OCI-LY3 (cell line): ENCODE measurements at regions not wholly inside any gene's neighbourhood (a gene's known extent, or its start where the extent isn't known, plus 50 kb on each side); places are given as distances from the start of the nearest gene placed in this dataset.

Experiments
- H2AFZ ChIP-seq: fragments of 200-600, 300-600 bp; shearing (Covaris generic); 2 replicates; pipeline ENCODE4 v1.6.0; 2014; ENCODE audit warnings: antibody characterized with exemption, low read depth, low read length
- H3K27ac ChIP-seq: fragments of 200-600, 300-600 bp; sonication (generic); 2 replicates; pipeline ENCODE4 v1.5.1; 2014; ENCODE audit warnings: mild to moderate bottlenecking, low read length, moderate library complexity, mixed read lengths
- H3K27me3 ChIP-seq: fragments of 200-600, 300-600 bp; sonication (generic); 2 replicates; pipeline ENCODE4 v1.6.1; 2014; ENCODE audit warnings: low read depth, low read length, mixed read lengths
- H3K36me3 ChIP-seq: fragments of 200-600, 300-600 bp; sonication (generic); replicated peaks from 2 replicates; pipeline ENCODE3; 2014; ENCODE audit warnings: low read depth, low read length, mixed read lengths
- H3K4me1 ChIP-seq: fragments of 300-600, 200-600 bp; sonication (generic); 2 replicates; pipeline ENCODE4 v1.6.1; 2014; ENCODE audit warnings: low read length, mixed read lengths
- H3K4me2 ChIP-seq: fragments of 200-600, 300-600 bp; sonication (generic); 2 replicates; pipeline ENCODE4 v1.6.1; 2014; ENCODE audit warnings: low read length, mixed read lengths
- H3K4me3 ChIP-seq: fragments of 300-600, 200-600 bp; sonication (generic); 2 replicates; pipeline ENCODE4 v1.5.1; 2014; ENCODE audit warnings: antibody characterized with exemption, mild to moderate bottlenecking, low read length, moderate library complexity
- H3K79me2 ChIP-seq: fragments of 300-600, 200-600 bp; shearing (Covaris generic); 2 replicates; pipeline ENCODE4 v1.6.1; 2014; ENCODE audit warnings: mild to moderate bottlenecking, low read length, mixed read lengths
- H3K9ac ChIP-seq: fragments of 300-600, 200-600 bp; shearing (Covaris generic); 2 replicates; pipeline ENCODE4 v1.6.0; 2014; ENCODE audit warnings: mild to moderate bottlenecking, low read length, moderate library complexity
- H3K9me3 ChIP-seq: fragments of 200-600, 300-600 bp; shearing (Covaris generic); 2 replicates; pipeline ENCODE4 v1.6.1; 2014; ENCODE audit warnings: low read length, mixed read lengths; ENCODE audit not compliant: insufficient read depth
- H4K20me1 ChIP-seq: fragments of 200-600, 300-600 bp; sonication (generic); 2 replicates; pipeline ENCODE4 v1.6.1; 2016; ENCODE audit warnings: low read length, mixed read lengths; ENCODE audit not compliant: insufficient read depth
- EZH2phosphoT487 ChIP-seq: fragments of 200-600 bp; shearing (Covaris generic); IDR thresholded peaks from 2 replicates; pipeline ENCODE4 v1.6.1; 2018; ENCODE audit warnings: antibody characterized with exemption, mixed run types, low read depth
- TF ChIP-seq, protein P1 (sequence below): fragments of 200-600, 300-600 bp; sonication (generic); IDR thresholded peaks from 2 replicates; pipeline ENCODE4 v1.5.1; 2014; ENCODE audit warnings: antibody characterized with exemption, low read length, low read depth

- Histone ChIP-seq H3K79me2 (no peaks in the 10 kb centered on the region), H2AFZ (peak overlapping the region; percentile 73), H3K4me1 (peaks cover 16% of the 10 kb centered on the region), H3K27ac (no peak overlapping the region), H3K4me2 (peak overlapping the region; percentile 97), H3K36me3 (no peaks in the 10 kb centered on the region), H3K27me3 (no peaks in the 10 kb centered on the region), H3K4me3 (peak overlapping the region; percentile 77), H3K9ac (peak overlapping the region; percentile 24), H4K20me1 (no peaks in the 10 kb centered on the region), H3K9me3 (no peaks in the 10 kb centered on the region)
- TF ChIP-seq EZH2phosphoT487, result no peak
- TF ChIP-seq, protein P1, sequence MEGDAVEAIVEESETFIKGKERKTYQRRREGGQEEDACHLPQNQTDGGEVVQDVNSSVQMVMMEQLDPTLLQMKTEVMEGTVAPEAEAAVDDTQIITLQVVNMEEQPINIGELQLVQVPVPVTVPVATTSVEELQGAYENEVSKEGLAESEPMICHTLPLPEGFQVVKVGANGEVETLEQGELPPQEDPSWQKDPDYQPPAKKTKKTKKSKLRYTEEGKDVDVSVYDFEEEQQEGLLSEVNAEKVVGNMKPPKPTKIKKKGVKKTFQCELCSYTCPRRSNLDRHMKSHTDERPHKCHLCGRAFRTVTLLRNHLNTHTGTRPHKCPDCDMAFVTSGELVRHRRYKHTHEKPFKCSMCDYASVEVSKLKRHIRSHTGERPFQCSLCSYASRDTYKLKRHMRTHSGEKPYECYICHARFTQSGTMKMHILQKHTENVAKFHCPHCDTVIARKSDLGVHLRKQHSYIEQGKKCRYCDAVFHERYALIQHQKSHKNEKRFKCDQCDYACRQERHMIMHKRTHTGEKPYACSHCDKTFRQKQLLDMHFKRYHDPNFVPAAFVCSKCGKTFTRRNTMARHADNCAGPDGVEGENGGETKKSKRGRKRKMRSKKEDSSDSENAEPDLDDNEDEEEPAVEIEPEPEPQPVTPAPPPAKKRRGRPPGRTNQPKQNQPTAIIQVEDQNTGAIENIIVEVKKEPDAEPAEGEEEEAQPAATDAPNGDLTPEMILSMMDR, result no peak
Measured at GRCh38 chr12:92650228-92650822, 52.5 kb upstream of the PLEKHG7 start.

GRCh38 chr12:92649511-92650227, 53.1 kb upstream of the PLEKHG7 start:
- peak overlapping the region; percentile 97 for H3K4me2 ChIP-seq
- TF ChIP-seq, protein P1, result peak; percentile 92
- no peak for TF ChIP-seq EZH2phosphoT487
- no peaks in the 10 kb centered on the region for H3K9me3 ChIP-seq
- no peak overlapping the region for H3K27ac ChIP-seq
- no peaks in the 10 kb centered on the region for H3K79me2 ChIP-seq
- peak overlapping the region; percentile 97 for H2AFZ ChIP-seq
- H3K4me1 ChIP-seq, result peaks cover 16% of the 10 kb centered on the region
- no peaks in the 10 kb centered on the region for H3K36me3 ChIP-seq
- peak overlapping the region; percentile 77 for H3K4me3 ChIP-seq
- H4K20me1 ChIP-seq, result no peaks in the 10 kb centered on the region
- no peaks in the 10 kb centered on the region for H3K27me3 ChIP-seq
- peak overlapping the region; percentile 56 for H3K9ac ChIP-seq

- H3K79me2 ChIP-seq, result no peaks in the 10 kb centered on the region
- TF ChIP-seq, protein P1, result no peak
- TF ChIP-seq EZH2phosphoT487, result no peak
- no peak overlapping the region for H3K27ac ChIP-seq
- no peaks in the 10 kb centered on the region for H4K20me1 ChIP-seq
- H3K4me3 ChIP-seq, result no peak overlapping the region
- no peaks in the 10 kb centered on the region for H3K9me3 ChIP-seq
- no peak overlapping the region for H3K4me2 ChIP-seq
- no peak overlapping the region for H2AFZ ChIP-seq
- H3K27me3 ChIP-seq, result no peaks in the 10 kb centered on the region
- H3K9ac ChIP-seq, result no peak overlapping the region
- no peaks in the 10 kb centered on the region for H3K36me3 ChIP-seq
- H3K4me1 ChIP-seq, result peaks cover 16% of the 10 kb centered on the region
Measured at GRCh38 chr12:92648242-92649031, 54.4 kb upstream of the PLEKHG7 start.

DNA sequence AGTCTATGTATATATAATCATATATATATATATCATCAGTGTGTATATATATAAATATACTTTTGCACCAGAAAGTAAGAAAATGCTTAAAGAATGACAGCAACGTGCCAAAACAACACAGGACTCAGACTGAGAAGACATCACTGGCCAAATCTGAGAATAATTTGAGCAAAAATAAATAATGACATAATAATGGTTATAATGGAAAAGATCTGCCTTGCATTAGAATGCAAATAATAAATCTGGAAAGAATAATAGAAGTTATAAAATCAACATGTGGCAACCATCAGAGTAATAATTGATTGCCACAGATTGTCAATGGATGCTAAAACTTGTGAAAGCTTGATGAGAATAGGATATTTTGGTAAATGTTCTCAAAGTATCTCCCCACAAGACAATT, 61.5 kb upstream of the PLEKHG7 start:
- Histone ChIP-seq H3K27me3 (no peaks in the 10 kb centered on the region), H3K4me2 (no peak overlapping the region), H3K4me3 (no peak overlapping the region), H3K36me3 (no peaks in the 10 kb centered on the region), H3K27ac (no peak overlapping the region), H3K9me3 (no peaks in the 10 kb centered on the region), H3K79me2 (no peaks in the 10 kb centered on the region), H4K20me1 (no peaks in the 10 kb centered on the region), H3K4me1 (no peaks in the 10 kb centered on the region), H2AFZ (no peak overlapping the region), H3K9ac (no peak overlapping the region)
- no peak for TF ChIP-seq EZH2phosphoT487
- TF ChIP-seq, protein P1, result no peak
